RWPE1 (cell line): ENCODE measurements at regions not wholly inside any gene's neighbourhood (a gene's known extent, or its start where the extent isn't known, plus 50 kb on each side); places are given as distances from the start of the nearest gene placed in this dataset.

Experiments
- CTCF ChIA-PET: fragments of 350-600 bp; sonication (Branson Sonifier 250); formaldehyde crosslinking; extraction: SDS; loops from one replicate; lab custom pipeline; 2021; lab: Yijun Ruan, JAX
- POLR2A ChIA-PET: fragments of 400-600 bp; formaldehyde crosslinking; extraction: SDS; loops from one replicate; lab custom pipeline; 2020; ENCODE audit warnings: antibody characterized with exemption; ENCODE audit not compliant: low non-redundant PET; lab: Yijun Ruan, JAX
- DNase-seq: peaks from one replicate; pipeline ENCODE4 v3.0.0; 2012; ENCODE audit warnings: low spot score
- H3K27ac ChIP-seq: fragments of 450-650 bp; 2 replicates; pipeline ENCODE4 v1.5.1; 2017
- CTCF ChIP-seq: fragments of 450-650 bp; conservative IDR thresholded peaks from 2 replicates; pipeline ENCODE4 v1.5.1; 2017; ENCODE audit warnings: low read depth, mild to moderate bottlenecking

DNA sequence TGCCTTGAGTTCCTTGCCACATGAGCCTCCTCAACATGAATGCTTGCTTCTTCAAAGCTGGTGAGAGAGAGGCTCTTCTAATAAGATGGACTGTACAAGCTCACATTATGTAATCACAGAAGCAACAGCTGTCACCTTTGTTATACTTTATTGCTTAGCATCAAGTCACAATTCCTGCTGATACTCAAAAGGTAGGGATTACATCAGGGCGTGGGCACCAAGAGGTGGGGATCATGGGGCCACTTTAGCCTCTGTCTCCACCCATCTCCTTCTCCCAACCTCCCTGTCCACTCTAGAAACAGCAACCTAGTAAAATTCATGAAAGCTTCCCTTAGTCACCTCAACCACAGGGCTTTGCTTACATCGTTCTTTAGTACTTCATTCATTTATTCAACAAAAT lies 95.9 kb downstream of the FAM43A start:
- TF ChIP-seq CTCF: no peak
- DNase-seq: no peak
- H3K27ac ChIP-seq: no peak overlapping the region
- CTCF ChIA-PET: no interaction called here
- POLR2A ChIA-PET: no interaction called here

GRCh38 chr3:194782698-194783404 lies 97.2 kb downstream of the FAM43A start:
- no peak for DNase-seq

DNA sequence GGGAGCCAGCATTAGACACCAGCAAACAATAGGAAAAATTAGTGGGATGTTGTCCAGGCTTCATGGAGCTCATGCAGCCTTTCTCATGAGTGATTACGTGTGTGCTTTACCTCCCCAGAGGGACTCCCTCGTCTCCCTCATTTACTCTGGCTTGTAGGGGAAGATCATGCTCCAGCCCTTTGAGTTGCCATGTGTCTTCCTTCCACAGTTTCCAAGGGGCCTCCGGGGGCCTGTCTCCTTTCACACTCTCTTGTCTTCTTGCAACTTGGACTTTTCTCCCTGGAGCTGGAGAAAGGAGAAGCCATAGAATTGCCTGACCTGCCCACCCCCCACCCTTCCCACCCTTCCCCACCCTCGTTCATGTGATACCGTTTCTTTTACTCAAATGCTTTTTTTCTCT lies 98.7 kb downstream of the FAM43A start:
- TF ChIP-seq CTCF: no peak
- no peak for DNase-seq
- POLR2A ChIA-PET: no interaction called here
- no peak overlapping the region for H3K27ac ChIP-seq
- CTCF ChIA-PET: interaction anchor here (1.5 kb wide), 1 partner anchor 21 kb away, joined by 3 read pairs; no protein-coding TSS in a partner anchor

More at GRCh38 chr3:194782698-194783404, 97.2 kb downstream of the FAM43A start:
- TF ChIP-seq CTCF: no peak
- no peak overlapping the region for H3K27ac ChIP-seq
- ChIA-PET CTCF (interaction anchor here (0.7 to 1.5 kb wide), 2 partner anchors 9 to 22 kb away, joined by 3 read pairs; no protein-coding TSS in a partner anchor), POLR2A (no interaction called here)

DNA sequence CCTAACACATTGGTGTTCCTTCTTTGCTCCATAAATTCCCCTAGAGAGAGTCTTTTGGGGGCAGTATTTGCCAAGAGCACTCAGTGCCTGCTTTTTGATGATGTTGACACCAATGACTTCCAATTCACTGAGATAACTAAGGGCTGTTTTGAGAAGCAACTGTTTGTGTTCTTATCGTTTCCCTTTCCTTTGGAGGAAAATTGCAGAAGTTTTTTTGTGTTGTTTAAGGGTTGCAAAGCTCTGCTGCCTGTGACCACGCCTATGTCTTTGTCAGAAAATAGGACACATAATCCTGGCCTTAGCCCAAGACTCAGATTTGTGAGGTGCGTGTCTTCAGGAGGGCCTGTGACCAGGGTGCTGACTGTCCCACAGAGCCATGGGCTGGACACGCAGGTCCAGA lies 99.6 kb downstream of the FAM43A start:
- ChIA-PET CTCF (interaction anchor here (0.5 kb wide), 1 partner anchor 203 kb away, joined by 3 read pairs; no protein-coding TSS in a partner anchor), POLR2A (no interaction called here)
- no peak for DNase-seq
- no peak overlapping the region for H3K27ac ChIP-seq
- no peak for TF ChIP-seq CTCF

- TF ChIP-seq CTCF: no peak
- H3K27ac ChIP-seq: no peak overlapping the region
- CTCF ChIA-PET: interaction anchor here (0.5 kb wide), 1 partner anchor 62 kb away, joined by 3 read pairs; no protein-coding TSS in a partner anchor
- POLR2A ChIA-PET: no interaction called here
- DNase-seq: no peak
Measured at GRCh38 chr3:194787072-194787471, 101.4 kb downstream of the FAM43A start.

GRCh38 chr3:194787650-194788049 lies 102.0 kb downstream of the FAM43A start:
- CTCF ChIA-PET: interaction anchor here (0.5 kb wide), 1 partner anchor 62 kb away, joined by 3 read pairs; no protein-coding TSS in a partner anchor
- no peak overlapping the region for H3K27ac ChIP-seq
- no peak for TF ChIP-seq CTCF
- DNase-seq: no peak
- POLR2A ChIA-PET: no interaction called here
